OCI-LY7 (cell line): ENCODE measurements at regions not wholly inside any gene's neighbourhood (a gene's known extent, or its start where the extent isn't known, plus 50 kb on each side); places are given as distances from the start of the nearest gene placed in this dataset.

Experiments used
- CTCF ChIP-seq: fragments of 200-600 bp; sonication (generic); conservative IDR thresholded peaks from 2 replicates; pipeline ENCODE4 v1.5.1; 2014; ENCODE audit warnings: mild to moderate bottlenecking, antibody characterized with exemption, low read length, moderate library complexity, mixed read lengths
- EZH2phosphoT487 ChIP-seq: fragments of 200-600 bp; sonication (generic); IDR thresholded peaks from 2 replicates; pipeline ENCODE4 v1.6.1; 2018; ENCODE audit warnings: low read depth, borderline replicate concordance, mild to moderate bottlenecking, mixed run types, antibody characterized with exemption, low read length, moderate library complexity, mixed read lengths

- no peak for TF ChIP-seq EZH2phosphoT487
- no peak for TF ChIP-seq CTCF
Observed at GRCh38 chr13:69423844-69424243, 683.8 kb upstream of the ATXN8OS start.
